NOMO-1 treated with DMSO at 0.1 percent for 48 hours (cell line): ENCODE measurements at regions not wholly inside any gene's neighbourhood (a gene's known extent, or its start where the extent isn't known, plus 50 kb on each side); places are given as distances from the start of the nearest gene placed in this dataset.
"Not testable (repeated sequence)": the region's sequence is repeated elsewhere in the genome, so short reads cannot be mapped to it uniquely, and the experiment has no call there.

Source experiments
- DNase-seq: peaks from one replicate; lab custom pipeline; 2025; ENCODE audit not compliant: unreplicated experiment; lab: John Stamatoyannopoulos, UW

- no peak for DNase-seq
Observed at GRCh38 chr5:12615141-12615820, 711.0 kb upstream of the CTNND2 start.

GRCh38 chr5:12614608-12615007 lies 710.4 kb upstream of the CTNND2 start:
- DNase-seq = no peak

GRCh38 chr5:12611132-12611531 lies 706.9 kb upstream of the CTNND2 start:
- DNase-seq = no peak

GRCh38 chr5:12607817-12608216 lies 703.6 kb upstream of the CTNND2 start:
- DNase-seq = not testable (repeated sequence)

- no peak for DNase-seq
Observed at GRCh38 chr5:12592228-12592627, 688.0 kb upstream of the CTNND2 start.

- no peak for DNase-seq
Observed at GRCh38 chr5:12586406-12586805, 682.2 kb upstream of the CTNND2 start.

- not testable (repeated sequence) for DNase-seq
Observed at GRCh38 chr5:12578803-12579202, 674.6 kb upstream of the CTNND2 start.

GRCh38 chr5:12576953-12577352 lies 672.7 kb upstream of the CTNND2 start:
- DNase-seq = not testable (repeated sequence)

- DNase-seq = not testable (repeated sequence)
Observed at GRCh38 chr5:12574298-12575093, 670.2 kb upstream of the CTNND2 start.

- not testable (repeated sequence) for DNase-seq
Observed at GRCh38 chr5:12573916-12574297, 669.7 kb upstream of the CTNND2 start.

GRCh38 chr5:12570688-12571087 lies 666.4 kb upstream of the CTNND2 start:
- DNase-seq = no peak

- DNase-seq = no peak
Observed at GRCh38 chr5:12566441-12566840, 662.2 kb upstream of the CTNND2 start.

GRCh38 chr5:12557012-12557411 lies 652.8 kb upstream of the CTNND2 start:
- no peak for DNase-seq

GRCh38 chr5:12526113-12526512 lies 621.9 kb upstream of the CTNND2 start:
- no peak for DNase-seq

- DNase-seq = no peak
Observed at GRCh38 chr5:12522116-12522515, 617.9 kb upstream of the CTNND2 start.

- not testable (repeated sequence) for DNase-seq
Observed at GRCh38 chr5:12504983-12505382, 600.7 kb upstream of the CTNND2 start.

GRCh38 chr5:12488161-12488560 lies 583.9 kb upstream of the CTNND2 start:
- DNase-seq = no peak

GRCh38 chr5:12480487-12480886 lies 576.2 kb upstream of the CTNND2 start:
- DNase-seq = no peak

GRCh38 chr5:12477554-12477953 lies 573.3 kb upstream of the CTNND2 start:
- no peak for DNase-seq

GRCh38 chr5:12467799-12468198 lies 563.6 kb upstream of the CTNND2 start:
- no peak for DNase-seq

GRCh38 chr5:12460493-12461261 lies 556.4 kb upstream of the CTNND2 start:
- no peak for DNase-seq

GRCh38 chr5:12459326-12459725 lies 555.1 kb upstream of the CTNND2 start:
- DNase-seq = no peak
